ENCODE measurements at regions not wholly inside any gene's neighbourhood (a gene's known extent, or its start where the extent isn't known, plus 50 kb on each side); places are given as distances from the start of the nearest gene placed in this dataset.

DNA sequence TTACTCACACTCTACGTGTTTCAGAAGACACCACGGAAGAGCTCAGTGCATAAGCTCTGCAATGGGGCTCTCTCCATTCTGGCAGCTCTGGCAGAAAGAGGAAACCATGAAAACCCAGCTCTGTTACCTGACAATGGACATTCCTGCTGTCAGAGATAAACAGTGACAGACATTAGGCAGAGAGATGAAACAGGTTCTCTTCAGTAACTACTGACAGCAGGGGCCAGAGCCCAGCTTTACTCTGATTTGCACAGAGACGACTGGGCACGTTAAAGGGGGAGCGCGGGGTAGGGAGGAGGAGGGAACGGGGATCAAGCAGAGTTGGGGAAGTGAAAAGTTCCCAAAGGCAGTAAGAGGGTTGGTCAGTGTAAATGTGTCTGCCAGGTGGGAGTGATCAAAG, 206.1 kb downstream of the RAMP3 start:
- H3K27ac Mint-ChIP-seq: no peak overlapping the region
- WGBS (ENCODE audit: extremely low coverage, insufficient read length, low lambda C conversion rate): no CpG with 5 or more reads among the region's 7 CpGs
- Histone ChIP-seq H3K27ac (ENCODE audit: insufficient read length, low read depth, low read length) (no peak overlapping the region), H2AK5ac (ENCODE audit: insufficient read length, low read length) (no peak overlapping the region), H3K56ac (ENCODE audit: insufficient read length, low read depth, low read length) (no peak overlapping the region), H2BK5ac (ENCODE audit: insufficient read length, low read length) (no peak overlapping the region), H3K23me2 (ENCODE audit: insufficient read length, low read depth, low read length, poor library complexity, severe bottlenecking) (no peaks in the 10 kb centered on the region), H4K5ac (ENCODE audit: insufficient read length, low read depth, low read length) (no peak overlapping the region), H3K9ac (ENCODE audit: extremely low read depth, insufficient read length, low read length) (no peak overlapping the region), H2BK120ac (ENCODE audit: low read depth, low read length, poor library complexity, severe bottlenecking) (no peak overlapping the region), H3K4me1 (ENCODE audit: insufficient read depth, low read length) (no peaks in the 10 kb centered on the region), H3K4ac (ENCODE audit: low read depth, low read length) (no peak overlapping the region), H2BK12ac (ENCODE audit: insufficient read length, low read depth, low read length) (no peak overlapping the region), H4K91ac (ENCODE audit: insufficient read length, low read depth, low read length) (no peak overlapping the region), H2AFZ (ENCODE audit: low read length) (no peak overlapping the region), H3K27me3 (ENCODE audit: insufficient read depth, low read length) (no peaks in the 10 kb centered on the region), H4K8ac (replicated peaks; ENCODE audit: insufficient read length, low read depth, low read length) (no peak overlapping the region), H3K14ac (ENCODE audit: insufficient read depth, low read length) (no peak overlapping the region), H3K23ac (ENCODE audit: insufficient read length, low read depth, low read length) (no peak overlapping the region), H4K20me1 (ENCODE audit: control insufficient read depth, insufficient read depth, insufficient read length) (no peaks in the 10 kb centered on the region), H3K9me3 (ENCODE audit: control insufficient read depth, low read depth, low read length) (no peaks in the 10 kb centered on the region), H3K4me2 (ENCODE audit: insufficient read depth, insufficient read length, low read length) (no peak overlapping the region), H2BK15ac (ENCODE audit: low read depth, low read length) (no peak overlapping the region), H2BK20ac (ENCODE audit: low read depth, low read length, poor library complexity, severe bottlenecking) (no peak overlapping the region), H3K79me1 (ENCODE audit: insufficient read depth, low read depth, low read length, poor library complexity, severe bottlenecking) (no peaks in the 10 kb centered on the region), H3K18ac (ENCODE audit: insufficient read length, low read depth, low read length) (no peak overlapping the region), H3T11ph (ENCODE audit: low read length) (no peak overlapping the region), H3K79me2 (ENCODE audit: insufficient read depth, low read length) (no peaks in the 10 kb centered on the region)
- no peaks in the 10 kb centered on the region for H3K9me3 Mint-ChIP-seq
- DNase-seq: no peak
- H3K4me1 Mint-ChIP-seq: 0 out of 4 replicates have a peak, but pooled peaks cover 0 to 4% of the 10 kb centered on the region in 2 experiments
- H3K27me3 Mint-ChIP-seq (ENCODE audit: low read depth): peaks cover 2% of the 10 kb centered on the region
- H3K4me3 Mint-ChIP-seq: no peak overlapping the region
- H3K36me3 Mint-ChIP-seq (ENCODE audit: insufficient read depth in 1 of 3, low read depth in 3 of 3): no peaks in the 10 kb centered on the region; a peak in 1 of 7 replicates
- TF ChIP-seq, protein P1, sequence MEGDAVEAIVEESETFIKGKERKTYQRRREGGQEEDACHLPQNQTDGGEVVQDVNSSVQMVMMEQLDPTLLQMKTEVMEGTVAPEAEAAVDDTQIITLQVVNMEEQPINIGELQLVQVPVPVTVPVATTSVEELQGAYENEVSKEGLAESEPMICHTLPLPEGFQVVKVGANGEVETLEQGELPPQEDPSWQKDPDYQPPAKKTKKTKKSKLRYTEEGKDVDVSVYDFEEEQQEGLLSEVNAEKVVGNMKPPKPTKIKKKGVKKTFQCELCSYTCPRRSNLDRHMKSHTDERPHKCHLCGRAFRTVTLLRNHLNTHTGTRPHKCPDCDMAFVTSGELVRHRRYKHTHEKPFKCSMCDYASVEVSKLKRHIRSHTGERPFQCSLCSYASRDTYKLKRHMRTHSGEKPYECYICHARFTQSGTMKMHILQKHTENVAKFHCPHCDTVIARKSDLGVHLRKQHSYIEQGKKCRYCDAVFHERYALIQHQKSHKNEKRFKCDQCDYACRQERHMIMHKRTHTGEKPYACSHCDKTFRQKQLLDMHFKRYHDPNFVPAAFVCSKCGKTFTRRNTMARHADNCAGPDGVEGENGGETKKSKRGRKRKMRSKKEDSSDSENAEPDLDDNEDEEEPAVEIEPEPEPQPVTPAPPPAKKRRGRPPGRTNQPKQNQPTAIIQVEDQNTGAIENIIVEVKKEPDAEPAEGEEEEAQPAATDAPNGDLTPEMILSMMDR (conservative IDR thresholded peaks at IDR 0.05): no peak
